Mesenchymal stem cell (in vitro differentiated cells and primary cell): ENCODE measurements at regions not wholly inside any gene's neighbourhood (a gene's known extent, or its start where the extent isn't known, plus 50 kb on each side); places are given as distances from the start of the nearest gene placed in this dataset.

Source experiments
- DNase-seq: peaks from one replicate; pipeline ENCODE4 v3.0.0-alpha.2; 2013
- H2AFZ ChIP-seq: one replicate; pipeline ENCODE4 v1.6.1; 2013; ENCODE audit warnings: low read depth, mild to moderate bottlenecking, control low read depth, inconsistent platforms, low read length, moderate library complexity
- H2AK5ac ChIP-seq: 2 replicates; pipeline ENCODE4 v1.6.1; 2013; ENCODE audit warnings: low read length, moderate library complexity, mild to moderate bottlenecking, inconsistent platforms; ENCODE audit not compliant: severe bottlenecking
- H2BK120ac ChIP-seq: one replicate; pipeline ENCODE4 v1.6.1; 2013; ENCODE audit warnings: low read depth, mild to moderate bottlenecking, inconsistent platforms, low read length, moderate library complexity
- H2BK12ac ChIP-seq, 2 experiments: one replicate each; pipeline ENCODE4 v1.6.1; 2013; ENCODE audit warnings: inconsistent platforms in 2 of 2, low read length in 2 of 2, mild to moderate bottlenecking in 2 of 2, moderate library complexity in 2 of 2, control low read depth in 1 of 2
- H2BK15ac ChIP-seq: one replicate; pipeline ENCODE4 v1.6.1; 2013; ENCODE audit warnings: mild to moderate bottlenecking, low read depth, inconsistent platforms; ENCODE audit not compliant: poor library complexity, severe bottlenecking
- H2BK5ac ChIP-seq: 2 replicates; pipeline ENCODE4 v1.6.1; 2013; ENCODE audit warnings: low read depth, mild to moderate bottlenecking, low read length, control low read depth, inconsistent platforms; ENCODE audit not compliant: poor library complexity, severe bottlenecking
- H3K14ac ChIP-seq, 2 experiments: one replicate each; pipeline ENCODE4 v1.6.1; 2013; ENCODE audit warnings: inconsistent platforms in 2 of 2, low read length in 2 of 2, control low read depth in 1 of 2, mild to moderate bottlenecking in 1 of 2, moderate library complexity in 1 of 2
- H3K18ac ChIP-seq, 2 experiments: one replicate each; pipeline ENCODE4 v1.6.1; 2013; ENCODE audit warnings: inconsistent platforms in 2 of 2, low read length in 2 of 2, control low read depth in 1 of 2, low read depth in 1 of 2, mild to moderate bottlenecking in 1 of 2
- H3K23ac ChIP-seq, 2 experiments: one replicate each; pipeline ENCODE4 v1.6.1; 2013; ENCODE audit warnings: inconsistent platforms in 2 of 2, low read length in 2 of 2, mild to moderate bottlenecking in 2 of 2, moderate library complexity in 2 of 2, control low read depth in 1 of 2
- H3K27ac ChIP-seq: 2 replicates; pipeline ENCODE4 v1.5.1; 2013; ENCODE audit warnings: mild to moderate bottlenecking, moderate library complexity, low read length, control low read depth, inconsistent platforms; ENCODE audit not compliant: poor library complexity, severe bottlenecking
- H3K27me3 ChIP-seq, 2 experiments: 2 replicates each; pipeline versions ENCODE4 v1.6.1 to v1.7.0; 2013; ENCODE audit warnings: low read length in 2 of 2, mild to moderate bottlenecking in 2 of 2, moderate library complexity in 2 of 2, control low read depth in 1 of 2, inconsistent platforms in 1 of 2; ENCODE audit not compliant: control insufficient read depth in 1 of 2, insufficient read depth in 1 of 2
- H3K36me3 ChIP-seq, 2 experiments: 2 replicates each; pipeline versions ENCODE4 v1.6.1 to v1.7.0; 2013; ENCODE audit warnings: low read length in 2 of 2, control low read depth in 1 of 2, inconsistent platforms in 1 of 2, low read depth in 1 of 2, mild to moderate bottlenecking in 1 of 2; ENCODE audit not compliant: insufficient read depth in 2 of 2, control insufficient read depth in 1 of 2
- H3K4ac ChIP-seq, 2 experiments: one replicate each; pipeline ENCODE4 v1.6.1; 2013; ENCODE audit warnings: inconsistent platforms in 2 of 2, low read length in 2 of 2, mild to moderate bottlenecking in 2 of 2, moderate library complexity in 2 of 2, control low read depth in 1 of 2, low read depth in 1 of 2
- H3K4me1 ChIP-seq: 2 replicates; pipeline ENCODE4 v1.6.1; 2013; ENCODE audit warnings: low read depth, low read length, control low read depth; ENCODE audit not compliant: control insufficient read depth, insufficient read depth
- H3K4me2 ChIP-seq: 2 replicates; pipeline ENCODE4 v1.6.1; 2013; ENCODE audit warnings: low read length, mild to moderate bottlenecking, inconsistent platforms; ENCODE audit not compliant: poor library complexity, severe bottlenecking
- H3K4me3 ChIP-seq, 2 experiments: 2 replicates each; pipeline versions ENCODE4 v1.5.1 to v1.7.0; 2013; ENCODE audit warnings: low read length in 2 of 2, mild to moderate bottlenecking in 2 of 2, control low read depth in 1 of 2, low read depth in 1 of 2; ENCODE audit not compliant: insufficient read depth in 1 of 2
- H3K79me1 ChIP-seq: replicated peaks from 2 replicates; pipeline ENCODE4 v1.6.1; 2013; ENCODE audit warnings: mild to moderate bottlenecking, control low read depth, low read length, inconsistent platforms; ENCODE audit not compliant: poor library complexity, severe bottlenecking
- H3K9ac ChIP-seq: 2 replicates; pipeline ENCODE4 v1.7.0; 2013; ENCODE audit warnings: mild to moderate bottlenecking, low read length, moderate library complexity
- H3K9me3 ChIP-seq: 2 replicates; pipeline ENCODE4 v1.7.0; 2013; ENCODE audit warnings: mild to moderate bottlenecking, low read length; ENCODE audit not compliant: control insufficient read depth
- H4K8ac ChIP-seq: one replicate; pipeline ENCODE4 v1.6.1; 2013; ENCODE audit warnings: inconsistent platforms, mild to moderate bottlenecking, low read length, moderate library complexity
- H4K91ac ChIP-seq: one replicate; pipeline ENCODE4 v1.6.1; 2013; ENCODE audit warnings: mild to moderate bottlenecking, low read length, inconsistent platforms
- WGBS: methylation state at CpG from one replicate; pipeline ENCODE4 v1.1.7; 2013; ENCODE audit warnings: mixed read lengths; 5-methylcytosine and 5-hydroxymethylcytosine counted together

DNA sequence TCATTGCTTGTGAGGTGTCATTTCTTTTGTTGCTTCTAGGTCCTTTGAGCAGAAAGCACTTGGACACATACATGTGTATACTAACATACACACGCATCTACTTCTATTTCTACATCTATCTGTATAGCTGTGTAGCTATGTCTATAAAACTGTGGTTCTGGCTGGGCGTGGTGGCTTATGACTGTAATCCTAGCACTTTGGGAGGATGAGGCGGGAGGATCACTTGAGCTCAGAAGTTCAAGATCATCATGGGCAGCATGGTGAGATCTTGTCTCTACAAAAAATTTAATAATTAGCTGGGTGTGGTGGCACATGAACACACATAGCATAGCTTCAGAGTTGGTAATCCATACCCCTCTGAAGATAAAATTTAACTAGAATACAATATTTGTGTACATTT lies 65.0 kb upstream of the MAGI1 start:
- WGBS: 96% methylated on average over 2 of the region's 3 CpGs
- Histone ChIP-seq H2BK5ac (no peak overlapping the region), H3K23ac (no peak overlapping the region), H3K4ac (no peak overlapping the region), H3K27ac (no peak overlapping the region), H4K91ac (no peak overlapping the region), H3K4me1 (no peaks in the 10 kb centered on the region), H2BK120ac (no peak overlapping the region), H3K9ac (no peak overlapping the region), H3K18ac (no peak overlapping the region), H3K79me1 (no peaks in the 10 kb centered on the region), H2BK15ac (no peak overlapping the region), H2AFZ (no peak overlapping the region), H3K9me3 (no peaks in the 10 kb centered on the region), H3K4me2 (no peak overlapping the region), H2AK5ac (no peak overlapping the region), H3K27me3 (no peaks in the 10 kb centered on the region), H3K4me3 (no peak overlapping the region), H3K36me3 (no peaks in the 10 kb centered on the region), H2BK12ac (no peak overlapping the region), H3K14ac (no peak overlapping the region), H4K8ac (no peak overlapping the region)
- DNase-seq: no peak

GRCh38 chr3:66101901-66102300 lies 63.2 kb upstream of the MAGI1 start:
- Histone ChIP-seq H3K4me1 (no peaks in the 10 kb centered on the region), H3K27ac (no peak overlapping the region), H3K9me3 (no peaks in the 10 kb centered on the region), H2AFZ (no peak overlapping the region), H3K27me3 (no peaks in the 10 kb centered on the region), H3K4me3 (no peak overlapping the region), H3K36me3 (no peaks in the 10 kb centered on the region), H3K4me2 (no peak overlapping the region), H4K91ac (no peak overlapping the region), H3K79me1 (no peaks in the 10 kb centered on the region), H2BK15ac (no peak overlapping the region), H4K8ac (no peak overlapping the region), H3K9ac (no peak overlapping the region), H3K18ac (no peak overlapping the region), H2BK120ac (no peak overlapping the region), H2BK12ac (no peak overlapping the region), H3K14ac (no peak overlapping the region), H3K23ac (no peak overlapping the region), H2BK5ac (no peak overlapping the region), H3K4ac (no peak overlapping the region), H2AK5ac (no peak overlapping the region)
- DNase-seq: no peak
- 88% methylated on average over 3 of the region's 3 CpGs for WGBS

DNA sequence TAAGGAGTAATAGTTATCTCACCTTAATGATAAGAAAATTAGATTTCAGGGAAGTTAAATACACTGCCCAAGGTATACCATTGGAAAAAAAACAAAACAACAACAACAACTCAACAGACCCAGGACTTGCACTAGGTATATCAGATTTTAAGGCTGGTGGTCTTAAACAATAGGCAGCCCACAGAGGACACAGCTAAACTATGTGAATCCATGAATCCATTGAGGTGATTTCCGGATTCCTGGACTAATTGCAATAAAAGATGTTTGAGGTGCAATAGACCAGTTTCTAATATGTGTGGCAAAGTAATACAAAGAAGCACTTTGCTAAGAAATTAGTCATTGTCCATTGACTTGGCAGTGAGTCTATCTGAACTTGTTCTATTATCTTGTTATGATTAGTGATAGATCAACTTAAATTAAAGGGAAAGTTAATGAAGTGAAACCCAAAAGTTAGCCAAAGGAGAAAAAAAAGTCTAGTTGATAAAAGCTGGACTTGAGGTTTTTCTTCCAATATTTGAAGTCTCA lies 60.9 kb upstream of the MAGI1 start:
- no peak overlapping the region for H2BK15ac ChIP-seq
- H3K23ac ChIP-seq: no peak overlapping the region
- H3K14ac ChIP-seq: no peak overlapping the region
- no peak overlapping the region for H3K9ac ChIP-seq
- H4K8ac ChIP-seq: no peak overlapping the region
- no peak overlapping the region for H2BK5ac ChIP-seq
- 83% methylated on average over 1 of the region's 1 CpG for WGBS
- H3K27ac ChIP-seq: no peak overlapping the region
- no peak overlapping the region for H3K4me2 ChIP-seq
- no peak overlapping the region for H2AFZ ChIP-seq
- peaks cover 9% of the 10 kb centered on the region for H3K9me3 ChIP-seq
- no peaks in the 10 kb centered on the region for H3K4me1 ChIP-seq
- no peak for DNase-seq
- H2BK12ac ChIP-seq: no peak overlapping the region
- H2BK120ac ChIP-seq: no peak overlapping the region
- H3K18ac ChIP-seq: no peak overlapping the region
- no peak overlapping the region for H3K4me3 ChIP-seq
- H3K36me3 ChIP-seq: no peaks in the 10 kb centered on the region
- no peaks in the 10 kb centered on the region for H3K27me3 ChIP-seq
- H2AK5ac ChIP-seq: no peak overlapping the region
- H4K91ac ChIP-seq: no peak overlapping the region
- no peaks in the 10 kb centered on the region for H3K79me1 ChIP-seq
- H3K4ac ChIP-seq: no peak overlapping the region

DNA sequence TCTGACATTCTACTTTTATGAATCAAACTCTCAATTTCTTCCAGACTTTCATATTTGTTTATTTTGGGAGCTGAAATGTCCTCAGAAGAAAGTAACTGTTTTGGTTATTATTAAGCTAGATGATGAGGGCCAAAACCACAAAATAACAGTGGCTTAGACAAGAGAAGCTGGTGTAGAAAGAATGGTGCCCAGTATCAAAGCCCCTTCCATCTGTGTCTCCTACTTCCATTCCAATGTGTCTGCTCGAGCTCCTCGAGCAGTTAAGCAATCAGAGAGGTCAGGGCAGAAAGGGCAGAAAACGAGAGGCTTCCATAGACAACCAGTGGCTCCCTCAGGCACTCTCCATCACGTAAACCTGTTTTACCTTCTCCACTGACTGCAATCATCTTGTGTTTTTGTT lies 59.7 kb upstream of the MAGI1 start:
- no peak overlapping the region for H3K27ac ChIP-seq
- H3K36me3 ChIP-seq: no peaks in the 10 kb centered on the region
- H3K9ac ChIP-seq: no peak overlapping the region
- no peak overlapping the region for H3K4me3 ChIP-seq
- H3K14ac ChIP-seq: no peak overlapping the region
- H2BK12ac ChIP-seq: no peak overlapping the region
- H2BK5ac ChIP-seq: no peak overlapping the region
- no peaks in the 10 kb centered on the region for H3K4me1 ChIP-seq
- no peak overlapping the region for H2AK5ac ChIP-seq
- no peak overlapping the region for H4K8ac ChIP-seq
- no peak overlapping the region for H3K4me2 ChIP-seq
- no peak overlapping the region for H4K91ac ChIP-seq
- DNase-seq: no peak
- no peak overlapping the region for H3K23ac ChIP-seq
- H2BK120ac ChIP-seq: no peak overlapping the region
- peaks cover 9% of the 10 kb centered on the region for H3K9me3 ChIP-seq
- no peak overlapping the region for H2BK15ac ChIP-seq
- 44% methylated on average over 2 of the region's 4 CpGs for WGBS
- no peak overlapping the region for H3K4ac ChIP-seq
- H3K18ac ChIP-seq: no peak overlapping the region
- no peaks in the 10 kb centered on the region for H3K79me1 ChIP-seq
- H3K27me3 ChIP-seq: no peaks in the 10 kb centered on the region
- no peak overlapping the region for H2AFZ ChIP-seq
